ENCODE measurements at regions not wholly inside any gene's neighbourhood (a gene's known extent, or its start where the extent isn't known, plus 50 kb on each side); places are given as distances from the start of the nearest gene placed in this dataset.

DNA sequence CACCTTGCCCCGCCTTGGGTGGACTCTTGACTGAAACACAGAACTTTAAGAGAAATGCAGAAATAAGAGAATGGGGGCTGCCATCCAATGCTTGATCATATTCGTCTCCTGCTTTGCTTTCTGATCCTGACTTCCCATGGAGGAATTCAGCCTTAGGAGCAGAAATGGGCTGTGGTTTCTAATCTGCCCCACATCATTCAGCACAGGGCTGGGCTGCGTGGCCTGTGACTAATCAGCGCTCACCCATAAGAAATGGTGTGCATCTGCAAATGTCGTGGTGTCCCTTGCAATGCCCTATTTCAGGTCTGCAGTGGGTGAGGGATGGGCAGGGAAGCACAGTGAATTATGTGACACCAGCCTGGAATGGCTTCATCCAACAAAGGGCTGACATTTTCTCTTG, 60.7 kb upstream of the URI1 start:
- Mint-ChIP-seq H3K27ac (ENCODE audit: unreplicated experiment) (no peak overlapping the region), H3K36me3 (ENCODE audit: insufficient read depth, unreplicated experiment) (no peaks in the 10 kb centered on the region), H3K4me3 (ENCODE audit: unreplicated experiment) (no peak overlapping the region), H3K4me1 (ENCODE audit: low read depth, unreplicated experiment) (peaks cover 10% of the 10 kb centered on the region), H3K27me3 (ENCODE audit: insufficient read depth, unreplicated experiment) (peaks cover 5% of the 10 kb centered on the region), H3K9me3 (ENCODE audit: unreplicated experiment) (no peaks in the 10 kb centered on the region)
- H3K9me3 ChIP-seq: no peaks in the 10 kb centered on the region
- intact Hi-C loops (cut with micrococcal nuclease; ENCODE audit: unreplicated experiment): no loop called here
- TF ChIP-seq, protein P1, sequence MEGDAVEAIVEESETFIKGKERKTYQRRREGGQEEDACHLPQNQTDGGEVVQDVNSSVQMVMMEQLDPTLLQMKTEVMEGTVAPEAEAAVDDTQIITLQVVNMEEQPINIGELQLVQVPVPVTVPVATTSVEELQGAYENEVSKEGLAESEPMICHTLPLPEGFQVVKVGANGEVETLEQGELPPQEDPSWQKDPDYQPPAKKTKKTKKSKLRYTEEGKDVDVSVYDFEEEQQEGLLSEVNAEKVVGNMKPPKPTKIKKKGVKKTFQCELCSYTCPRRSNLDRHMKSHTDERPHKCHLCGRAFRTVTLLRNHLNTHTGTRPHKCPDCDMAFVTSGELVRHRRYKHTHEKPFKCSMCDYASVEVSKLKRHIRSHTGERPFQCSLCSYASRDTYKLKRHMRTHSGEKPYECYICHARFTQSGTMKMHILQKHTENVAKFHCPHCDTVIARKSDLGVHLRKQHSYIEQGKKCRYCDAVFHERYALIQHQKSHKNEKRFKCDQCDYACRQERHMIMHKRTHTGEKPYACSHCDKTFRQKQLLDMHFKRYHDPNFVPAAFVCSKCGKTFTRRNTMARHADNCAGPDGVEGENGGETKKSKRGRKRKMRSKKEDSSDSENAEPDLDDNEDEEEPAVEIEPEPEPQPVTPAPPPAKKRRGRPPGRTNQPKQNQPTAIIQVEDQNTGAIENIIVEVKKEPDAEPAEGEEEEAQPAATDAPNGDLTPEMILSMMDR (IDR thresholded peaks at IDR 0.05; ENCODE audit: insufficient read depth in 1 of 2, low read depth in 1 of 2, low read length in 1 of 2, severe bottlenecking in 1 of 2, unreplicated experiment in 1 of 2): no peak
- ChIA-PET CTCF (no interaction called here), POLR2A (no interaction called here)
- H3K36me3 ChIP-seq (ENCODE audit: control insufficient read depth, insufficient read depth, low read length): no peaks in the 10 kb centered on the region
- H3K27me3 ChIP-seq (replicated peaks; ENCODE audit: control insufficient read depth, insufficient read depth, low read length): no peaks in the 10 kb centered on the region
- no TSS peak for BruUV-seq (replicated peaks)
- no peak overlapping the region for H3K4me3 ChIP-seq (ENCODE audit: low read depth, low read length)
- no peaks in the 10 kb centered on the region for H3K4me1 ChIP-seq
- no peak for DNase-seq

DNA sequence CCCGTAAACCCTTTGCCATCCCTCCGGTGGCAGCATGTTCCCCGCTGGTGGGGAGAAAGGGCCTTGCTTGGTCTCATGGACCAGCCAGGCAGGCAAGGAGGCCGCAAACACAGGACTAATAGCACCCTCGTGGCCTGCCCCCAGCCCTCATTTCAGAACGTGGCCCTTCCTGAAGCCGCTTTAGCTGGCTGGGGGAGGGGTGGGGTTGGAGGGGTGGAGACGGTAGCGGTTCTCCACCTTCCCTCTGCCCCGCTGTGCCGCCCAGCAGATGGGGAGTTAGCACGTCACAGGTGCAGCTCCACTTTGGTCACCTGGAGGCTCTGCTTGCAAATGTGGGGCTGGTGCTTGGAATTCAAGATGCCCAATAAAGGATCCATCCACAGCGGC, 59.3 kb upstream of the URI1 start:
- Histone ChIP-seq H3K36me3 (ENCODE audit: control insufficient read depth, insufficient read depth, low read length) (no peaks in the 10 kb centered on the region), H3K27me3 (replicated peaks; ENCODE audit: control insufficient read depth, insufficient read depth, low read length) (no peaks in the 10 kb centered on the region), H3K4me1 (no peaks in the 10 kb centered on the region), H3K4me3 (ENCODE audit: low read depth, low read length) (no peak overlapping the region), H3K9me3 (no peaks in the 10 kb centered on the region)
- Mint-ChIP-seq H3K4me3 (ENCODE audit: unreplicated experiment) (no peak overlapping the region), H3K4me1 (ENCODE audit: low read depth, unreplicated experiment) (peaks cover 10% of the 10 kb centered on the region), H3K9me3 (ENCODE audit: unreplicated experiment) (no peaks in the 10 kb centered on the region), H3K36me3 (ENCODE audit: insufficient read depth, unreplicated experiment) (no peaks in the 10 kb centered on the region), H3K27me3 (ENCODE audit: insufficient read depth, unreplicated experiment) (peaks cover 5% of the 10 kb centered on the region), H3K27ac (ENCODE audit: unreplicated experiment) (no peak overlapping the region)
- TF ChIP-seq, protein P1 (IDR thresholded peaks at IDR 0.05; ENCODE audit: insufficient read depth in 1 of 2, low read depth in 1 of 2, low read length in 1 of 2, severe bottlenecking in 1 of 2, unreplicated experiment in 1 of 2): no peak
- no TSS peak for BruUV-seq (replicated peaks)
- CTCF ChIA-PET: no interaction called here
- POLR2A ChIA-PET: no interaction called here
- no peak for DNase-seq
- intact Hi-C loops (cut with micrococcal nuclease; ENCODE audit: unreplicated experiment): no loop called here

DNA sequence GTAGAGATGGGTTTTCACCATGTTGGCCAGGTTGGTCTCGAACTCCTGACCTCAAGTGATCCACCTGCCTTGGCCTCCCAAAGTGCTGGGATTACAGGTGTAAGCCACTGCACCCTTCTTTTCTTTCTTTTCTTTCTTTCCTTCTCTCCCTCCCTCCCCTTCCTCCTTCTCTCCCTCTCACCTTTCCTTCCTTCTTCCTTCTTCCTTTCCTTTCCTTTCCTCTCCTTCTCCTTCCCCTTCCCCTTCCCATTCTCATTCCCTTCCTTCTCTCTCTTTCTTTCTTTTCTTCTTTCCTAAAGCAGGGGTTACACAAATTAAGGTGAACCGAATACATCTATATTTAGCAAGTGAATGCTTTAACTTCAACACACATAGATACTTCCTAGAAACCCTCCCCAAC, 58.0 kb upstream of the URI1 start:
- no peak for DNase-seq
- ChIA-PET CTCF (no interaction called here), POLR2A (no interaction called here)
- no TSS peak for BruUV-seq (replicated peaks)
- Mint-ChIP-seq H3K4me1 (ENCODE audit: low read depth, unreplicated experiment) (peaks cover 2% of the 10 kb centered on the region), H3K27me3 (ENCODE audit: insufficient read depth, unreplicated experiment) (peaks cover 5% of the 10 kb centered on the region), H3K27ac (ENCODE audit: unreplicated experiment) (no peak overlapping the region), H3K36me3 (ENCODE audit: insufficient read depth, unreplicated experiment) (no peaks in the 10 kb centered on the region), H3K4me3 (ENCODE audit: unreplicated experiment) (no peak overlapping the region), H3K9me3 (ENCODE audit: unreplicated experiment) (no peaks in the 10 kb centered on the region)
- no peaks in the 10 kb centered on the region for H3K36me3 ChIP-seq (ENCODE audit: control insufficient read depth, insufficient read depth, low read length)
- H3K9me3 ChIP-seq: no peaks in the 10 kb centered on the region
- H3K4me3 ChIP-seq (ENCODE audit: low read depth, low read length): no peak overlapping the region
- no peaks in the 10 kb centered on the region for H3K4me1 ChIP-seq
- intact Hi-C loops (cut with micrococcal nuclease; ENCODE audit: unreplicated experiment): no loop called here
- no peaks in the 10 kb centered on the region for H3K27me3 ChIP-seq (replicated peaks; ENCODE audit: control insufficient read depth, insufficient read depth, low read length)
- TF ChIP-seq, protein P1 (IDR thresholded peaks at IDR 0.05; ENCODE audit: insufficient read depth in 1 of 2, low read depth in 1 of 2, low read length in 1 of 2, severe bottlenecking in 1 of 2, unreplicated experiment in 1 of 2): no peak

All from Caco-2 (cell line).